ENCODE measurements at regions not wholly inside any gene's neighbourhood (a gene's known extent, or its start where the extent isn't known, plus 50 kb on each side); places are given as distances from the start of the nearest gene placed in this dataset.

DNA sequence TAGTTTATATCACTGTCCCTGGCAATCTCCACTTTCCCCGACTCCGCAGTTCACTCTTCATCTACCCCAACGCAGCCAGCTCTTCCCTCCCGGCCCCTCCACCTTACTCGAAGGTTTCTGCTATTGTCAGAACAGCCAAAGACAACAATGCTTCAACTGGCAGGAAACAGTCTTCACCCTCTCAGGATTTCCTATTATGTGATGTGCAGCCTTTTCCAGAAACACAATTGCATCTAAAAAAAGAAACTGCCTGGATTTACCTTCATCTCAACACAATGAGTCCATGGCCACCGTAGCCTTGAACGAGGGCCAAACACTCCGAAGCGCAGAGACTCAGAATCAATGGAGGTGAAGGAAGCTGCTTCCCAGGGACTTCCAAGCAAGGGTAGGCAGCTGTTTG lies 182.1 kb upstream of the TSC22D2 start:
- Histone ChIP-seq H3K4me3 (no peak overlapping the region), H3K27ac (no peak overlapping the region), H3K9me3 (no peaks in the 10 kb centered on the region), H3K4me1 (peaks cover 0 to 5% (median 1%) of the 10 kb centered on the region in 4 donors), H3K36me3 (no peaks in the 10 kb centered on the region), H3K27me3 (no peaks in the 10 kb centered on the region)
- TF ChIP-seq, protein P1, sequence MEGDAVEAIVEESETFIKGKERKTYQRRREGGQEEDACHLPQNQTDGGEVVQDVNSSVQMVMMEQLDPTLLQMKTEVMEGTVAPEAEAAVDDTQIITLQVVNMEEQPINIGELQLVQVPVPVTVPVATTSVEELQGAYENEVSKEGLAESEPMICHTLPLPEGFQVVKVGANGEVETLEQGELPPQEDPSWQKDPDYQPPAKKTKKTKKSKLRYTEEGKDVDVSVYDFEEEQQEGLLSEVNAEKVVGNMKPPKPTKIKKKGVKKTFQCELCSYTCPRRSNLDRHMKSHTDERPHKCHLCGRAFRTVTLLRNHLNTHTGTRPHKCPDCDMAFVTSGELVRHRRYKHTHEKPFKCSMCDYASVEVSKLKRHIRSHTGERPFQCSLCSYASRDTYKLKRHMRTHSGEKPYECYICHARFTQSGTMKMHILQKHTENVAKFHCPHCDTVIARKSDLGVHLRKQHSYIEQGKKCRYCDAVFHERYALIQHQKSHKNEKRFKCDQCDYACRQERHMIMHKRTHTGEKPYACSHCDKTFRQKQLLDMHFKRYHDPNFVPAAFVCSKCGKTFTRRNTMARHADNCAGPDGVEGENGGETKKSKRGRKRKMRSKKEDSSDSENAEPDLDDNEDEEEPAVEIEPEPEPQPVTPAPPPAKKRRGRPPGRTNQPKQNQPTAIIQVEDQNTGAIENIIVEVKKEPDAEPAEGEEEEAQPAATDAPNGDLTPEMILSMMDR (IDR thresholded peaks at IDR 0.05): no peak
- DNase-seq: no peak
- intact Hi-C loops (cut with DNase I; ENCODE audit: low total_unique reads): loop anchor here (5.0 kb wide), 2 partner anchors 186 to 271 kb away; no protein-coding TSS in a partner anchor

DNA sequence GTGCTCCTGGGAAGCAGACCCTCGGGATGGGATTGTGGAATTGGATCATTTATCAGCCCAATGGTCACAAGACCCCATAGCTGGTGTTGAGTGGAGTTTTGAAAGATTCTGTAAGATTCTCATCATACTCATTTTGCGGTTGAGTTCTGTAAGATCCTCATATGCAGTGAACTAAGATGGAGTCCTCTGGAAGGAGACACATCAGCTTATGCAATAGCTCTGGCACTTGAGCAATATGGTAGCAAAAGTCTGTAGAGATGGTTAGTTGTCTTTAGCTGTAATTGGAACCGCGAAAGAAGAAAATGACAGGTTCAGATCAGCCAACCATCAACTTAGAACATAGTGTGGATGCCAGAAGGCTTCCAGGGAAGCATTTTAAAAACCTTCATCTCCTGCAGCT lies 184.5 kb upstream of the TSC22D2 start:
- Histone ChIP-seq H3K27me3 (no peaks in the 10 kb centered on the region), H3K36me3 (no peaks in the 10 kb centered on the region), H3K4me3 (no peak overlapping the region), H3K4me1 (peaks cover 0 to 10% (median 1%) of the 10 kb centered on the region in 4 donors), H3K27ac (no peak overlapping the region), H3K9me3 (no peaks in the 10 kb centered on the region)
- DNase-seq: no peak
- intact Hi-C loops (cut with DNase I; ENCODE audit: low total_unique reads): no loop called here
- TF ChIP-seq, protein P1 (IDR thresholded peaks at IDR 0.05): no peak

DNA sequence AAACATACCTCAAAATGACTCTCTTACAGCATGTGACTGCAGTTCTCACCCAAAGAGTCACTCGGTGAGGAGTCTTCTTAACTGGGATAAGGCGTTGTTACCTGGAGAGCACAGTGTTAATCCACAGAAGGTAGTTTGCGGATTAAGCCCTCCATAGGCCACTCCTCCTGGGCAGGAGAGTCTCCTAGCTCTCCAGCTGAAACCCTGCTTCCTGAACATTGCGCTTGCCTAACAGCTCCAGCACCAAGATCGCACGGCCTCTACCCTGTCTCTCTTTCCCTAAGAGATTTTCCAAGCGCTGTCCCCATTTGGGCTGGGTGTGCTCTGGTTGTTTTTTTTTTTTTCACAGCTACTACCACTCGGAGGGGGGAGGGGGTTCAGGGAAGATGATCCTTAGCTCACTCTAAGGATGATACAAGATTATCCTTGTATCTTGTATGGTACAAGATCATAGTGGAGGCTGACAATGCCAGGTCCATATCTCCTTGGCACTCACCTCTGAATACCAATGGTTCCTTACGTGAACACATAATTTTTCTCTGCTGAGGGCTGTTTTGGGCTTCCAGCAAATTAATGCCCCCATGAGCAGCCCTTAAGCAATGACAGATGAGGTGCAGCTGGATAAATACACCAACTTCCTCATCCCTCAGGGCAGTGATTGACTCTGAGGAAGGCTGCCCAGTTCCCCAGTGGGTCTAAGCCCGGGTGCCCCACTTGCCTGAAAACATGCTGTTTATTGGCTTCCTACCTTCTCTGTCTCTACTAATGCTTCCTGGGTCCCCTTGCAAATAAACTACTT lies 185.2 kb upstream of the TSC22D2 start:
- TF ChIP-seq, protein P1 (IDR thresholded peaks at IDR 0.05): no peak
- peaks cover 0 to 10% (median 1%) of the 10 kb centered on the region in 4 donors for H3K4me1 ChIP-seq
- intact Hi-C loops (cut with DNase I; ENCODE audit: low total_unique reads): no loop called here
- no peaks in the 10 kb centered on the region for H3K27me3 ChIP-seq
- no peak overlapping the region for H3K4me3 ChIP-seq
- no peaks in the 10 kb centered on the region for H3K36me3 ChIP-seq
- no peak overlapping the region for H3K27ac ChIP-seq
- H3K9me3 ChIP-seq: no peaks in the 10 kb centered on the region
- DNase-seq: no peak

- H3K27ac ChIP-seq: no peak overlapping the region
- no peaks in the 10 kb centered on the region for H3K9me3 ChIP-seq
- TF ChIP-seq, protein P1 (IDR thresholded peaks at IDR 0.05): no peak
- H3K36me3 ChIP-seq: no peaks in the 10 kb centered on the region
- intact Hi-C loops (cut with DNase I; ENCODE audit: low total_unique reads): no loop called here
- peaks cover 0 to 10% (median 1%) of the 10 kb centered on the region in 4 donors for H3K4me1 ChIP-seq
- no peak for DNase-seq
- no peaks in the 10 kb centered on the region for H3K27me3 ChIP-seq
- no peak overlapping the region for H3K4me3 ChIP-seq
Measured at GRCh38 chr3:150221904-150222523, 186.1 kb upstream of the TSC22D2 start.

- H3K36me3 ChIP-seq: no peaks in the 10 kb centered on the region
- no peaks in the 10 kb centered on the region for H3K27me3 ChIP-seq
- DNase-seq: no peak
- TF ChIP-seq, protein P1 (IDR thresholded peaks at IDR 0.05): no peak
- intact Hi-C loops (cut with DNase I; ENCODE audit: low total_unique reads): no loop called here
- H3K4me1 ChIP-seq: peaks cover 0 to 22% (median 6%) of the 10 kb centered on the region in 4 donors
- no peaks in the 10 kb centered on the region for H3K9me3 ChIP-seq
- peak overlapping the region; percentile 32 to 38 for H3K4me3 ChIP-seq
- H3K27ac ChIP-seq: no peak overlapping the region
Measured at GRCh38 chr3:150220799-150221198, 187.3 kb upstream of the TSC22D2 start.
